ENCODE measurements at regions not wholly inside any gene's neighbourhood (a gene's known extent, or its start where the extent isn't known, plus 50 kb on each side); places are given as distances from the start of the nearest gene placed in this dataset.

- no peak for TF ChIP-seq POLR2A (IDR thresholded peaks at IDR 0.05)
- no peak for TF ChIP-seq CTCF (IDR thresholded peaks at IDR 0.05)
- no peak for TF ChIP-seq POLR2AphosphoS5 (IDR thresholded peaks at IDR 0.05)
Measured at GRCh38 chr1:209040351-209040750, 543.2 kb upstream of the CAMK1G start.

Data from sigmoid colon (tissue), 4 donors.